ENCODE measurements at regions not wholly inside any gene's neighbourhood (a gene's known extent, or its start where the extent isn't known, plus 50 kb on each side); places are given as distances from the start of the nearest gene placed in this dataset.

DNA sequence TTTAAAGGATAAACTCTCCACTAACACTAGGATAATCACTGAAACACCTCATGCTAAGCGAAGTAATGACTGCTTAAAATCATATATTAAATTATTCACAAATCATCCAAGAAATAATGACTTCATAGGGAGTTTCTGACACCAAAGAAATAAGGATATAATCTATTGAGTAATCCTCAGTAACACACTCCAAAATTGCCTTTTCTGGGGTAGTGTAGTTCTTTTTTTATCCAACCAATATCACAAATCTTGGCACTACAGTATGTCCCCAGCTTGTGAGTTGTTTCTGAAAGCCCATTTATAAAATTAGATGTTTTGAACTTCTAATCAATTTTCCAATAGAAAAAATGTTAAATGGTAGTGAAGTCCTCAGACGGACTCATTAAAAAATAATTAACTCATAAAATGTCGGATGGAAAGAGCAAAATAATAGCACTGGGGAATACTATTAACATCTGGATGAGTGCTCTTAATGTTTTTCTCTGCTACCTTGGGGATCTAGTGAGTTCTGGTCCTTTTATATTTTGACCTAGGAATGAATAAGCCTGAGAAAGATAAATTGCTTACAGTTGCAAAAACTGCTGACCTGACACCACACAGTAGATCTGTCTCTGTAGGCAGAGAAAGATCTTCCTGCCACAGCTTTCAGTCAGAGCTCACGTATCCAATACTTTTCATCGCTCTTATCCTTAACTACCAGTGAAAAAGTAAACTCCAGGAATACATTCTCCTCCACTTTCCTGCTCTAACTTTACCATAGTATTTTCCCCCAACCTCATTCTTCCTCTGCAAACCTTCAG is 618.5 kb upstream of the ANKRD30A start:
- Histone ChIP-seq H2BK20ac (ENCODE audit: low read length) (no peak overlapping the region), H2BK5ac (ENCODE audit: low read depth, low read length) (no peak overlapping the region), H3K18ac (ENCODE audit: extremely low read depth, low read length) (no peak overlapping the region), H3K4me2 (ENCODE audit: insufficient read depth in 1 of 2, low read depth in 2 of 2, low read length in 2 of 2) (no peak overlapping the region), H3K14ac (ENCODE audit: insufficient read length) (no peak overlapping the region), H3K27ac (ENCODE audit: low read depth, low read length) (no peak overlapping the region), H2AFZ (ENCODE audit: low read length) (no peak overlapping the region), H3K36me3 (ENCODE audit: control insufficient read depth in 2 of 4, insufficient read depth in 4 of 4, low read length in 3 of 4) (no peaks in the 10 kb centered on the region), H3K9me3 (ENCODE audit: insufficient read depth in 2 of 2, low read depth in 1 of 2, low read length in 1 of 2) (no peaks in the 10 kb centered on the region; a peak in 1 of 4 replicates), H2BK15ac (ENCODE audit: low read length) (no peak overlapping the region), H2BK120ac (replicated peaks; ENCODE audit: low read depth, low read length) (no peak overlapping the region), H2AK5ac (ENCODE audit: low read depth, low read length) (no peak overlapping the region), H2BK12ac (ENCODE audit: low read depth, low read length) (no peak overlapping the region), H3K4me1 (replicated peaks in 1 of 4; ENCODE audit: control insufficient read depth in 3 of 4, insufficient read depth in 4 of 4, low read length in 3 of 4) (no peaks in the 10 kb centered on the region), H4K20me1 (replicated peaks in 1 of 2; ENCODE audit: control insufficient read depth in 1 of 2, insufficient read depth in 2 of 2, low read length in 2 of 2) (no peaks in the 10 kb centered on the region), H3K4me3 (ENCODE audit: extremely low read depth in 1 of 4, insufficient read depth in 2 of 4, low read depth in 3 of 4, low read length in 4 of 4) (no peak overlapping the region), H4K5ac (ENCODE audit: insufficient read length, low read depth, low read length) (no peak overlapping the region), H4K8ac (ENCODE audit: extremely low read depth, insufficient read depth, low read length) (no peak overlapping the region), H3K4ac (replicated peaks; ENCODE audit: insufficient read length, low read depth, low read length) (no peak overlapping the region), H3K79me1 (ENCODE audit: low read depth, low read length) (no peaks in the 10 kb centered on the region), H3K56ac (replicated peaks; ENCODE audit: insufficient read length, low read depth, low read length) (no peak overlapping the region), H3K9ac (replicated peaks in 1 of 4; ENCODE audit: extremely low read depth in 1 of 4, low read depth in 3 of 4, low read length in 3 of 4) (no peak overlapping the region), H3K23ac (ENCODE audit: insufficient read length) (no peak overlapping the region), H3K27me3 (replicated peaks in 1 of 4; ENCODE audit: control insufficient read depth in 3 of 4, extremely low read depth in 1 of 4, insufficient read depth in 3 of 4, low read length in 3 of 4) (no peaks in the 10 kb centered on the region), H3K23me2 (ENCODE audit: low read depth, low read length) (no peaks in the 10 kb centered on the region), H4K91ac (replicated peaks; ENCODE audit: insufficient read length, low read length) (no peak overlapping the region), H3K79me2 (ENCODE audit: control insufficient read depth in 1 of 2, insufficient read depth in 2 of 2, low read length in 2 of 2) (no peaks in the 10 kb centered on the region)
- DNase-seq (ENCODE audit: low read depth in 1 of 2, low spot score in 2 of 2) (no peak), FAIRE-seq (no peak)
- CTCF ChIA-PET (ENCODE audit: partially characterized antibody): no interaction called here
- POLR2A ChIA-PET (ENCODE audit: partially characterized antibody): no interaction called here
- WGBS, 2 experiments (ENCODE audit: extremely low coverage in 1 of 2, insufficient coverage in 1 of 2, insufficient read length in 1 of 2, insufficient replicate concordance in 2 of 2, low coverage in 1 of 2, low lambda C conversion rate in 2 of 2, missing lambda C conversion rate in 1 of 2): 91% methylated on average over 5 of the region's 5 CpGs; no CpG with 5 or more reads in 1 of the 2 experiments
- TF ChIP-seq MAFK (IDR thresholded peaks at IDR 0.05; ENCODE audit: low read depth, low read length): peak; percentile 13; the same call in 1 of the 2 replicates
- no peak for TF ChIP-seq SUZ12 (IDR thresholded peaks at IDR 0.05; ENCODE audit: low read length)
